Esophagus (tissue), 2 donors: ENCODE measurements at regions not wholly inside any gene's neighbourhood (a gene's known extent, or its start where the extent isn't known, plus 50 kb on each side); places are given as distances from the start of the nearest gene placed in this dataset.
"Not testable (repeated sequence)": the region's sequence is repeated elsewhere in the genome, so short reads cannot be mapped to it uniquely, and the experiment has no call there.

Experiments used
- H3K27ac ChIP-seq, 2 donors: one replicate each; pipeline ENCODE4 v1.5.1; 2013; ENCODE audit warnings: low read depth in 2 of 2, mild to moderate bottlenecking in 2 of 2, inconsistent platforms in 1 of 2, low read length in 1 of 2, moderate library complexity in 1 of 2
- H3K27me3 ChIP-seq, 2 donors: one replicate each; pipeline ENCODE4 v1.6.1; 2013; ENCODE audit warnings: low read length in 2 of 2, control low read depth in 1 of 2, mild to moderate bottlenecking in 1 of 2; ENCODE audit not compliant: insufficient read depth in 2 of 2, control insufficient read depth in 1 of 2
- H3K36me3 ChIP-seq, 2 donors: one replicate each; pipeline ENCODE4 v1.6.1; 2013; ENCODE audit warnings: low read length in 1 of 2; ENCODE audit not compliant: control insufficient read depth in 2 of 2, insufficient read depth in 2 of 2
- H3K4me1 ChIP-seq, 2 donors: one replicate each; pipeline ENCODE4 v1.6.1; 2013; ENCODE audit warnings: low read length in 1 of 2; ENCODE audit not compliant: control insufficient read depth in 2 of 2, insufficient read depth in 2 of 2
- H3K4me3 ChIP-seq, 2 donors: one replicate each; pipeline ENCODE4 v1.5.1; 2013; ENCODE audit warnings: low read length in 2 of 2, mild to moderate bottlenecking in 2 of 2, low read depth in 1 of 2, moderate library complexity in 1 of 2
- H3K9me3 ChIP-seq, 2 donors: one replicate each; pipeline ENCODE4 v1.6.1; 2013; ENCODE audit warnings: mild to moderate bottlenecking in 2 of 2, low read depth in 1 of 2, low read length in 1 of 2, moderate library complexity in 1 of 2; ENCODE audit not compliant: control insufficient read depth in 2 of 2, insufficient read depth in 1 of 2
- WGBS, 2 donors: extraction: QIAGEN DNeasy Blood & Tissue Kit; methylation state at CpG; one replicate each; pipeline ENCODE4 v1.1.7; 2013; 5-methylcytosine and 5-hydroxymethylcytosine counted together
- donor health status: healthy with polysubstance abuse.
- donor health status: Bipolar disorder and iron deficiency.

DNA sequence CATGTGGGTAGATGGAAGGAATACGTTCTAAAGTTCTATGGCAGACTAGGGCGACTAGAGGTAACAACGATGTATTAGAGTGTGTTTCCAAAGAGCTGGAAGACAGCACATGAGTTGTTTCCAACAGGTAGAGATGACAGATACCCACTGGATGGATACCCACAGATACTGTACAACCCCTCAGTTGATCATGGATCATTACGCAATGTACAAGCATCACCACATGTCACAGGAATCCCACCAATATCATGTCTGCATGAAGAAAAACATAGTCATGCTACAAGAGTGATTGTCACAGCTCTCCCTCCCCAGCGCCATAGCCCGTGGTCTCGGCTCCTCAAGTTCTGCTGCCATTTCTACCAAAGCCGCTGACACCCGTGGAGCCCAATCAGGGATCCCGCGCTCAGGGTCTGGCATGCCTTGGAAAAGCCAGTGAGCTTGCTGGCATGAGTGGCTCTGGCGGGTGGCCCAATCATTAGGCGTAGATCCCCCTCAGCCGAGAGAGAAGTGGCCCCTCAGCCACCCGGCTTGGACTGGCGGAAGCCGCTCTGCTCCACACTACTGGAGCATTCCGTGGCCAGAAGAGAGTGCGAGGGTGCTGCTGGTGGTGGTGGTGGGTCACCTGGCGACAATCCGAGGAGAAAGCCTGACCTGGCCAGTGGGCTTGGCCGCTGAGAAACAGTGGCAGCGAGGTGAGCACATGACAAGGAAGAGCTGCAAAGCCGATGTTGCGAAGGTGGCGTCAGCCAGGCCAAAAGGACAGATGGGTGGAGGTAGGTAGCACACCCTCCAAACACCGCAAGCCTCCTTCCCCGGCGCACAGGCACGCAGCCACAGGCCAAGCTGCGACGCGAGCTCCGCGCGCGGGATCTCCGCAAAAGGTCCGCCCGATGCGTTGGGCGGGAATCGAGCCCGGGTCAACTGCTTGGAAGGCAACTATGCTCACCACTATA is 65.7 kb upstream of the FCGR2A start:
- peak overlapping the region; percentile 21 to 46 for H3K4me3 ChIP-seq

DNA sequence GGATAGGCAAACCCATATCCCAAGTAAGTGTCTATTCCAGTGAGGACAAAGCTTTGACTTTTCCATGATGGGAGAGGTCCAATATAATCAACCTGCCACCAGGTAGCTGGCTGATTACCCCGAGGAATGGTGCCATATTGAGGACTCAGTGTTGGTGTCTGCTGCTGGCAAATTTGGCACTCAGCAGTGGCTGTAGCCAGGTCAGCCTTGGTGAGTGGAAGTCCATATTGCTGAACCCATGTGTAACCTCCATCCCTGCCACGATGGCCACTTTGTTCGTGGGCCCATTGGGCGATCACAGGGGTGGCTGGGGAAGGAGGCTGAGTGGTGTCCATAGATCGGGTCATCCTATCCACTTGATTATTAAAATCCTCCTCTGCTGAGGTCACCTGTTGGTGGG is 65.5 kb upstream of the CFAP126 start:
- not testable (repeated sequence) for H3K4me3 ChIP-seq, H3K9me3 ChIP-seq, H3K4me1 ChIP-seq, H3K36me3 ChIP-seq, H3K27ac ChIP-seq, H3K27me3 ChIP-seq
- 85 to 87% methylated on average over 5 of the region's 5 CpGs for WGBS, 2 donors

More for the DNA sequence above, 65.7 kb upstream of the FCGR2A start:
- Histone ChIP-seq H3K27me3 (no peaks in the 10 kb centered on the region), H3K9me3 (no peaks in the 10 kb centered on the region), H3K4me1 (peaks cover 0 to 3% of the 10 kb centered on the region in 2 donors), H3K27ac (no peak overlapping the region), H3K36me3 (no peaks in the 10 kb centered on the region)
- 24 to 35% methylated on average over 44 of the region's 44 CpGs for WGBS, 2 donors

DNA sequence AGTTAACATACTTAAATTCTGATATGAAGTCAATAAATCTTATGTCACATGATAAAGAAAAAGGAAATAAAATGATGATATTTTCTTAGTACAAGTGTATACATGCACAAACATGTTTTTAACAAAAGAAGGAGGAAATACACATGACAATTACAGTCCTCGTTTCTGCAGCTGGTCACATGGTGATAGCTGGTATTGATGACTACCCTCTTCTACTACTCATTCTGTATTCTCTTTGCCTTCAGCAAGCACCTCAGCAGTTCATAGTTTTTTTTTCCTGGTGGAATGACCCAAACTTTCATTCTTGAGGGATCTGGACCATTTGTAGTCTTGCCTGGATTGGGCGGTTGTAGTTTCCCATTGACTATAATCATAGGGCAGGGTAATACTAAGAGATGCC is 64.4 kb upstream of the CFAP126 start:
- no peaks in the 10 kb centered on the region for H3K36me3 ChIP-seq
- 65 to 73% methylated on average over 2 of the region's 2 CpGs for WGBS, 2 donors
- no peaks in the 10 kb centered on the region for H3K9me3 ChIP-seq
- no peak overlapping the region for H3K4me3 ChIP-seq
- H3K4me1 ChIP-seq, result no peaks in the 10 kb centered on the region
- H3K27ac ChIP-seq, result no peak overlapping the region
- peaks cover 0 to 5% of the 10 kb centered on the region in 2 donors for H3K27me3 ChIP-seq

DNA sequence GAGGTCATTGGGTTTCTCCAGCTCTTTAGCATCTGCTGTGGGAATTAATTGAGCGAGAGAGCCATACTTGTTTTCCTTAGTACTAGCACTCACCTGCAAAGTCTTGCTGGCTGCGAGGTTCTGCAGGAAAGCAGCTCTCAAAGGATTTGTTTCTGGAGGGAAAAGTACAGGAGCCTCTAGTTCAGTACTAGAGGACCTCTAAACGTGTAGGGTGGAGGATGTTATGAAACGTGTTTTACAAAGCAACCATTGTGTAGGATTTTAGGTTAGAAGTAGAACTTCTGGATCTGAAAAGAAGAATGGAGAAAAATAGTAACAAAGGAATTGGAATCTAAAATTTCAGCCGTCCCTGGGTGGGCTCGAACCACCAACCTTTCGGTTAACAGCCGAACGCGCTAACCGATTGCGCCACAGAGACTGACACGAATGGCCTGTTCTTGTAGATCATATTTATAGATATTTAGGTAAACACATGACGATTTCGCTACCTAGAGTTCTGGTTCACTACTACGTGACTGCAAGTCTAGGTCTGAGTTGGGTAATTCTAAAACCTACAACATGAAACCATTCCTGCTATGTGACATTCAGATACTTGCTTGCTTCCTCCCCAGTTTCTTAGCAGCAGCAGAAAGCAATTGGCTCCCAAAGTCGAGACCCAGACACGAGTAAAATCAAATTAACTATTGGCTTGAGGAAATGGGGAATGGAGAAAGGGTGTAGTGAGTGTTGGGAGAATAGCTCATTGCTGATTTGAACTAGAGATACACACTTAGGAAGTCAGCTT is 60.2 kb upstream of the CFAP126 start:
- Histone ChIP-seq H3K27me3 (peaks cover 0 to 2% of the 10 kb centered on the region in 2 donors), H3K9me3 (no peaks in the 10 kb centered on the region), H3K27ac (no peak overlapping the region), H3K36me3 (no peaks in the 10 kb centered on the region), H3K4me3 (no peak overlapping the region), H3K4me1 (no peaks in the 10 kb centered on the region)
- WGBS, 2 donors, result 45 to 48% methylated on average over 18 of the region's 18 CpGs

DNA sequence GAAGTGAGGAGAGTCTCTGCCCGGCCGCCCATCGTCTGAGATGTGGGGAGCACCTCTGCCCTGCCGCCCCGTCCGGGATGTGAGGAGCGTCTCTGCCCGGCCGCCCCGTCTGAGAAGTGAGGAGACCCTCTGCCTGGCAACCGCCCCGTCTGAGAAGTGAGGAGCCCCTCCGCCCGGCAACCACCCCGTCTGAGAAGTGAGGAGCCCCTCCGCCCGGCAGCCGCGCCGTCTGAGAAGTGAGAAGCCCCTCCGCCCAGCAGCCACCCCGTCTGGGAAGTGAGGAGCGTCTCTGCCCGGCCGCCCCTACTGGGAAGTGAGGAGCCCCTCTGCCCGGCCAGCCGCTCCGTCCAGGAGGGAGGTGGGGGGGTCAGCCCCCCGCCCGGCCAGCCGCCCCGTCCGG is 55.2 kb upstream of the CFAP126 start:
- H3K9me3 ChIP-seq, H3K4me1 ChIP-seq, H3K27ac ChIP-seq, H3K36me3 ChIP-seq, H3K27me3 ChIP-seq, H3K4me3 ChIP-seq: not testable (repeated sequence)
- 77 to 84% methylated on average over 10 to 28 of the region's 33 CpGs for WGBS, 2 donors

DNA sequence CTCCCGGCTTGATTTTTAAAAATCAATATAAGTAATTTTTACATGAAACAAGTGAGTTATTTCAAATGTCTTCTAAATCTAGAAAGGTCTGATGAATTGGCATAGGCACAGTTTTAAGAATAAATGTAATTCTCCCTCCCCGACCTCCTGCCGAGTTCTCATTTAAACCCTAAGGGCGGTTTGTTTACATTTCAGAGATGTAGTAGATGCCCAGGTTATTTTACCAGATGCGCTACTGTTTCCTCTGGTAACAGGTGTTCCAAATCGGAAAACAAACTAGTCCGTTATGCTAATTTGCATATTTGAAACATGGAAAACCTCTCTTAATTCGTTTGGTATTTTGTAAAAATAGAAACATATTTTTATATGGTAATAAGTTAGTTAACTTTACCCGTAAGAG is 53.8 kb upstream of the CFAP126 start:
- H3K4me3 ChIP-seq, result no peak overlapping the region
- no peaks in the 10 kb centered on the region for H3K36me3 ChIP-seq
- WGBS, 2 donors, result 60 to 64% methylated on average over 9 of the region's 9 CpGs
- no peaks in the 10 kb centered on the region for H3K27me3 ChIP-seq
- no peak overlapping the region for H3K27ac ChIP-seq
- no peaks in the 10 kb centered on the region for H3K9me3 ChIP-seq
- H3K4me1 ChIP-seq, result no peaks in the 10 kb centered on the region

DNA sequence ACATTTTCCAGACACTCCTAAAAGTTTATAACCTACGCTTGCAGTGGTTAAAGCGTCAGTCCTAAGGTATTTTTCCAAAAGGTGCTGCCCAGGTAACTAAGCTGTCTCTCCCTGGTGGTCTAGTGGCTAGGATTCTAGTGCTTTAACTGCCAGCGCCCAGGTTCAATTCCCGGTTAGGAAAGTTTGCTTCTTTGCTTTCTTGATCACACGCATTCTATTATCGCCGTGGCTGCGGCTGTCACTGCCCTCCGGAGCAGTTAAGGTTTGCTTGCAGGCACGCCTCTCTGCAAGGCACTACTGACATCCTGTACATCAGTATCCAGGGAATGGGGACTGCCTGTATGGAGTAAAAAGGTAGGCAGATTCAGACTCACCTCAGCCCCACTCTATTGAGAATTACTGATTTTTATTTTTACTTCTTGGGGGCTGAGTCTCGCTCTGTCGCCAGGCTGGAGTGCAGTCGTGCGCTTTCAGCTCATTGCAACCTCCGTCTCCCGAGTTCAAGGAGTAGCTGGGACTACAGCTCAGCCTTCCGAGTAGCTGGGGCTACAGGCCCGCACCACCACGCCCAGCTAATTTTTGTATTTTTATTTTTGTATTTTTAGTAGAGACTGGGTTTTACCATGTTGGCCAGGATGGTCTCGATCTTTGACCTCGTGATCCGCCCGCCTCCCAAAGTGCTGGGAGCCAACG is 53.2 kb upstream of the CFAP126 start:
- WGBS, 2 donors, result 82 to 85% methylated on average over 24 of the region's 24 CpGs
- Histone ChIP-seq H3K4me3 (no peak overlapping the region), H3K36me3 (no peaks in the 10 kb centered on the region), H3K9me3 (no peaks in the 10 kb centered on the region), H3K27me3 (no peaks in the 10 kb centered on the region), H3K4me1 (no peaks in the 10 kb centered on the region), H3K27ac (no peak overlapping the region)

DNA sequence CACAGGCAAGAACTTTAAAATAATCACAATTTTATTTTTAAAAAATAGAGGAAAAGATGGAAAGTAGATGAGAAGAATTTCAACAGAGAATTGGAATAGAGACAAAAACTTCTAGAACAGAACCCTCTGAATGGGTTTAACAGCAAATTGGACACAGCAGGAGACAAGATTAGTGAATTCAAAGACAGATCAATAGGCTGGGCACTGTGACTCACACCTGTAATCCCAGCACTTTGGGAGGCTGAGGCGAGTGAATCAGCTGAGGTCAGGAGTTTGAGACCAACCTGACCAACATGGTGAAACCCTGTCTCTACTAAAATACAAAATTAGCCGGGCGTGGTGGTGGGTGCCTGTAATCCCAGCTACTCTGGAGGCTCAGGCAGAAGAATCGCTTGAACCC is 49.9 kb upstream of the CFAP126 start:
- not testable (repeated sequence) for H3K4me1 ChIP-seq, H3K9me3 ChIP-seq, H3K27ac ChIP-seq, H3K4me3 ChIP-seq, H3K27me3 ChIP-seq, H3K36me3 ChIP-seq
- WGBS, 2 donors, result 84 to 87% methylated on average over 4 of the region's 4 CpGs
